OCI-LY1 (cell line): ENCODE measurements at regions not wholly inside any gene's neighbourhood (a gene's known extent, or its start where the extent isn't known, plus 50 kb on each side); places are given as distances from the start of the nearest gene placed in this dataset.

ENCODE experiments used
- CTCF ChIP-seq: fragments of 200-600 bp; sonication (generic), shearing (Covaris generic); IDR thresholded peaks from 2 replicates; pipeline ENCODE4 v1.5.1; 2017; ENCODE audit warnings: mild to moderate bottlenecking, antibody characterized with exemption, low read length, moderate library complexity, mixed read lengths
- EZH2 ChIP-seq: fragments of 200-600 bp; sonication (generic), shearing (Covaris generic); IDR thresholded peaks from 2 replicates; pipeline ENCODE4 v1.8.0; 2017; ENCODE audit warnings: borderline replicate concordance, mixed run types, mild to moderate bottlenecking, antibody characterized with exemption, low read length, moderate library complexity, mixed read lengths

- TF ChIP-seq EZH2 (no peak), CTCF (no peak)
Observed at GRCh38 chr3:176247191-176247590, 950.1 kb downstream of the TBL1XR1 start.
